Muscle of leg (tissue), 3 donors: ENCODE measurements at regions not wholly inside any gene's neighbourhood (a gene's known extent, or its start where the extent isn't known, plus 50 kb on each side); places are given as distances from the start of the nearest gene placed in this dataset.

Experiments used
- DNase-seq: peaks from one replicate; pipeline ENCODE4 v3.0.0; 2013
- H3K27ac ChIP-seq: one replicate; pipeline ENCODE4 v1.5.1; 2013; ENCODE audit warnings: mild to moderate bottlenecking, low read length, control low read depth
- H3K27me3 ChIP-seq: one replicate; pipeline ENCODE4 v1.6.1; 2013; ENCODE audit warnings: low read length; ENCODE audit not compliant: control insufficient read depth, insufficient read depth
- H3K36me3 ChIP-seq: one replicate; pipeline ENCODE4 v1.6.1; 2013; ENCODE audit warnings: low read length; ENCODE audit not compliant: control insufficient read depth, insufficient read depth
- H3K4me1 ChIP-seq: one replicate; pipeline ENCODE4 v1.6.1; 2013; ENCODE audit warnings: low read length; ENCODE audit not compliant: control insufficient read depth, insufficient read depth
- H3K4me3 ChIP-seq: one replicate; pipeline ENCODE4 v1.5.1; 2013; ENCODE audit warnings: low read length, control low read depth
- H3K9me3 ChIP-seq: replicated peaks from 2 replicates; pipeline ENCODE4 v1.6.1; 2013; ENCODE audit warnings: low read depth, low read length; ENCODE audit not compliant: control insufficient read depth
- WGBS: methylation state at CpG from one replicate; pipeline ENCODE4 v1.1.5; 2013; ENCODE audit warnings: missing lambda C conversion rate; ENCODE audit not compliant: insufficient coverage; 5-methylcytosine and 5-hydroxymethylcytosine counted together

DNA sequence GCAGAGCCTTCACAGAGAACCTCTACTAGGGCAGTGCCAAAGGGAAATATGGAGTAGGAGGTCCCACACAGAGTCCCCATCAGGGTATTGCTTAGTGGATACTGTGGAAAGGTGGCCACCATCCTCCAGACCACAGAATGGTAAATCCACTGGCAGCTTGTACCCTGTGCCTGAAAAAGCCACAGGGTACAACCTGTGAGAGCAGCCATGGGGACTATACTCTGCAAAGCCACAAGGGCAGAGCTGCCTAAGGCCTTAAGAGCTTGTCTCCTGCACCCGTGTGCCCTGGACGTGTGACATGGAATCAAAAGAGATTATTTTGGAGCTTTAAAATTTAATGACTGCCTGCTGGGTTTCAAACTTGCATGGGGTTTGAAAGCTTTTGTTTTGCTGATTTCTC, 118.0 kb upstream of the SEC14L1 start:
- Histone ChIP-seq H3K36me3 (no peaks in the 10 kb centered on the region), H3K9me3 (no peaks in the 10 kb centered on the region), H3K27ac (no peak overlapping the region), H3K4me1 (no peaks in the 10 kb centered on the region), H3K4me3 (no peak overlapping the region), H3K27me3 (no peaks in the 10 kb centered on the region)
- WGBS: 71% methylated on average over 1 of the region's 2 CpGs
- no peak for DNase-seq

DNA sequence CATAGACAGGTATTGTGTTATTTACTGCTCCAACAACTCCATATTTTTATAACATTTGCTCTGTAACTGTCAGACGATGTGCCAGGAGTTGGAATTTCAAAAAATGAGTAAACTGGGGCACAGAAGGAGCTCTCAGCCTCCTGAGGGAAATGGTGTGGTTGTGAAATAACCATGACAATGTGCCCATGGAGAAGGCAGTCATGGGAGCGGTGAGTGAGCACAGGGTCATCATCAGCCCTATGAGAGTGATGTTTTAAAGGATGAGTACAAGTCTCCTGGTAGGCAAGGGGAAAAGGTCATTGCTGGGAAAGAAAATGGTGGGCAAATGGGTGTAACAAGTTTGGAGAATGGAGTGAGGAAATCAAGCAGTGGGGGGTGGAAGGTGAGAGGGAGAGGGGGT, 115.0 kb upstream of the SEC14L1 start:
- Histone ChIP-seq H3K4me3 (no peak overlapping the region), H3K4me1 (no peaks in the 10 kb centered on the region), H3K9me3 (no peaks in the 10 kb centered on the region), H3K36me3 (no peaks in the 10 kb centered on the region), H3K27me3 (no peaks in the 10 kb centered on the region), H3K27ac (no peak overlapping the region)
- no peak for DNase-seq
- 62% methylated on average over 1 of the region's 2 CpGs for WGBS

DNA sequence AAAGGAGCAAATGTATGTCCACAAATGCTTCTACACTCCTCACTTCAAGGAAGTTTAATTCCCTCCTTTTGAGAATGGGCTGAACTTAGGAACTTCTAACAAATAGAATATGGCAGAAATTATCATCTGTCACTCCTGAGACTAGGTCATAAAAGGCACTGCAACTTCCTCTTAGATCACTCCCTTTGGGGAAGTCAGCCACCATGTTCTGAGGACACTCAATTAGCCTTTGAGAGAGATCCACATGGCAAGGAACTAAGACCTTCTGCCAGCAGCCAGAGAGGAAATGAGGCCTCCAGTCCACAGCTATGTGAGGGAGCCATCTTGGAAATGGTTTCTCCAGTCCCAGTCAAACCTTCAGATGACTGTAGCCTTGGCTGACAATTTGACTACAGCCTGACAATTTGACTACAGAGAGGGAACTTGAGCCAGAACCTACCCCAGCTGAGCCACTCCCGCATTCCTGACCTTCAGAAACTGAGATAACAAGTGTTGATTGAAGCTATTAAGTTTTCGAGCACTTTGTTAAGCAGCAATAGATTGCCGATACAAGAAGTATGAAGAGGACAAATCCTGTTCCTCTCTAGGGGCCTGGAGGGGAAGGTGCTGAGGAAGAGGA, 113.4 kb upstream of the SEC14L1 start:
- Histone ChIP-seq H3K4me3 (no peak overlapping the region), H3K9me3 (peaks cover 6% of the 10 kb centered on the region), H3K27ac (no peak overlapping the region), H3K27me3 (no peaks in the 10 kb centered on the region), H3K36me3 (no peaks in the 10 kb centered on the region), H3K4me1 (no peaks in the 10 kb centered on the region)
- no peak for DNase-seq
- WGBS: 85% methylated on average over 2 of the region's 3 CpGs

- Histone ChIP-seq H3K4me3 (no peak overlapping the region), H3K36me3 (no peaks in the 10 kb centered on the region), H3K27me3 (no peaks in the 10 kb centered on the region), H3K4me1 (no peaks in the 10 kb centered on the region), H3K27ac (no peak overlapping the region), H3K9me3 (peaks cover 6% of the 10 kb centered on the region)
- WGBS: 62% methylated on average over 2 of the region's 8 CpGs
- no peak for DNase-seq
Measured at GRCh38 chr17:77028900-77029299, 111.9 kb upstream of the SEC14L1 start.

GRCh38 chr17:77032929-77033328, 107.8 kb upstream of the SEC14L1 start:
- Histone ChIP-seq H3K4me1 (no peaks in the 10 kb centered on the region), H3K4me3 (no peak overlapping the region), H3K36me3 (no peaks in the 10 kb centered on the region), H3K9me3 (peaks cover 6% of the 10 kb centered on the region), H3K27ac (no peak overlapping the region), H3K27me3 (peaks cover 9% of the 10 kb centered on the region)
- no peak for DNase-seq
- WGBS: 50% methylated on average over 1 of the region's 4 CpGs

- H3K27ac ChIP-seq: no peak overlapping the region
- no peak for DNase-seq
- no peak overlapping the region for H3K4me3 ChIP-seq
- peaks cover 9% of the 10 kb centered on the region for H3K27me3 ChIP-seq
- no peaks in the 10 kb centered on the region for H3K4me1 ChIP-seq
- WGBS: 61% methylated on average over 4 of the region's 13 CpGs
- peaks cover 6% of the 10 kb centered on the region for H3K9me3 ChIP-seq
- H3K36me3 ChIP-seq: no peaks in the 10 kb centered on the region
Measured at GRCh38 chr17:77033892-77034404, 106.8 kb upstream of the SEC14L1 start.

DNA sequence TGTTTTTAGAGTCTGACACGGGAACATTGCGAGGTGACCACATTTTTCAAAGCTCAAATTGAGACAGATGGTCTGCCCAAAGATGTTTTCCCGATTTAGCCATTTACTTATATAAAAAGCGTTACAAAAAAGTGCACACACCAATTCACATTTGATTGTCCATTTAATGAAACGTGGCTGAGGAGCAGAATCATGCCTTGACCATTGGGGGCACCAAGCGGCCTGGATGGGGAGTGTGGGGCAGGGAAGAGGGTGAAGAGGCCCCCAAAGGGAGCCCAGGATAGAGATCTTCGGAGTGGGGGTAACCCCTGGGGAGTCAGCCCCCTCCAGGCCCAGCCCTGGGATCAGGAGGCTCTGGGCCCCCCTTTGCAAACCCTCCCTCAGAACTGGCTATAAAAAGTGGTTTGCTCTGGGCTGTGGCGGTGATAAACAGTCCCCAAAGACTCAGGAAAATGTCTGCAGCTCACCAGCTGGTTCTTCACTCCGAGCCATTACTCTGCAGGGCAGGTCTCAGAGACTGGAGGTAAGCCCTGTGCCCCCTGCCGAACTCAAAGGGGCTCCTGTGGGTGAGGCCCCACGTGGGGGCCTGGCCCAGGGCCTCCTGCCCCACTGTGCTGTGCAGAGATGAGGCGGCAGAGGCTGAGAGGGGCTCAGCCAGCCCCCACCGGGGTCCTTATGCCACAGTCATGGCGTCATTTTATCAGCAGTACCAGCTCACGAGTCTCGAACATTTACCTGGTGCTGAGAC, 105.9 kb upstream of the SEC14L1 start:
- H3K27me3 ChIP-seq: peaks cover 9% of the 10 kb centered on the region

DNA sequence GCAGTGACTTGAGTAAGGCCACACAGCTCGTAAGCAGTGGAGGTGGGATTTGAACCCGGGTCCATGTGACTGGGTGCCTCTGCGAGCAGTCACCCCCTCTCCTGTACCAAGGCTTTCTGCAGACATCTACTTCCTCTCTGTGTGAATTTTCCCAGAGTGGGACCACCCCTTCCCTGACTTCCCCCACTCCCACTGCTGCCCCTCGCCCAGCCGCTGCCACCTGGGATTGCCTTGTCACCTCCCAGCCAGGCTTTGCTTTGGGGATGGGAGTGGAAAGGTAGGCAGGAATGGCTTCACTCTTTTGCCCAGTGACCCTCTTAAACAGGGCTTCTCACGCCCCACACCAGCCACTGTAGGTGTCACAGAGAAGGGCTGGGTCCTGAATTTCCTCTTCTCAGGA, 105.2 kb upstream of the SEC14L1 start:
- H3K9me3 ChIP-seq: peaks cover 6% of the 10 kb centered on the region
- 89% methylated on average over 3 of the region's 6 CpGs for WGBS
- peaks cover 9% of the 10 kb centered on the region for H3K27me3 ChIP-seq
- no peak overlapping the region for H3K4me3 ChIP-seq
- H3K36me3 ChIP-seq: no peaks in the 10 kb centered on the region
- no peak for DNase-seq
- no peak overlapping the region for H3K27ac ChIP-seq
- no peaks in the 10 kb centered on the region for H3K4me1 ChIP-seq

More for the DNA sequence above, 105.9 kb upstream of the SEC14L1 start:
- WGBS: 53% methylated on average over 13 of the region's 16 CpGs
- DNase-seq: no peak
- no peak overlapping the region for H3K4me3 ChIP-seq
- H3K4me1 ChIP-seq: no peaks in the 10 kb centered on the region
- H3K27ac ChIP-seq: no peak overlapping the region
- H3K9me3 ChIP-seq: peaks cover 6% of the 10 kb centered on the region
- no peaks in the 10 kb centered on the region for H3K36me3 ChIP-seq

GRCh38 chr17:77036136-77036840, 104.5 kb upstream of the SEC14L1 start:
- Histone ChIP-seq H3K9me3 (peaks cover 6% of the 10 kb centered on the region), H3K4me1 (no peaks in the 10 kb centered on the region), H3K27ac (no peak overlapping the region), H3K27me3 (peaks cover 9% of the 10 kb centered on the region), H3K36me3 (no peaks in the 10 kb centered on the region), H3K4me3 (no peak overlapping the region)
- no peak for DNase-seq
- WGBS: 83% methylated on average over 11 of the region's 16 CpGs

GRCh38 chr17:77036841-77037381, 103.9 kb upstream of the SEC14L1 start:
- 71% methylated on average over 6 of the region's 23 CpGs for WGBS
- Histone ChIP-seq H3K36me3 (no peaks in the 10 kb centered on the region), H3K27me3 (peaks cover 9% of the 10 kb centered on the region), H3K27ac (no peak overlapping the region), H3K4me3 (no peak overlapping the region), H3K4me1 (no peaks in the 10 kb centered on the region), H3K9me3 (peaks cover 2% of the 10 kb centered on the region)
- no peak for DNase-seq
